GM19468 (cell line): ENCODE measurements at regions not wholly inside any gene's neighbourhood (a gene's known extent, or its start where the extent isn't known, plus 50 kb on each side); places are given as distances from the start of the nearest gene placed in this dataset.

ENCODE experiments used
- ATAC-seq: cut with Tn5 transposase; IDR thresholded peaks from one replicate; pipeline ENCODE4 v1.9.1; 2021; ENCODE audit warnings: mild to moderate bottlenecking, moderate library complexity, moderate number of reproducible peaks; ENCODE audit not compliant: unreplicated experiment; ENCODE audit errors: extremely low read depth

- no peak for ATAC-seq
Measured at GRCh38 chrX:19172741-19173140, 50.5 kb upstream of the ADGRG2 start.

- ATAC-seq, result no peak
Measured at GRCh38 chrX:19174401-19175025, 52.2 kb upstream of the ADGRG2 start.

GRCh38 chrX:19176901-19177630, 54.8 kb upstream of the ADGRG2 start:
- ATAC-seq, result no peak

- no peak for ATAC-seq
Measured at GRCh38 chrX:19177721-19178120, 55.5 kb upstream of the ADGRG2 start.

GRCh38 chrX:19178402-19178801, 56.1 kb upstream of the ADGRG2 start:
- no peak for ATAC-seq

- ATAC-seq, result no peak
Measured at GRCh38 chrX:19179389-19179788, 57.1 kb upstream of the ADGRG2 start.

- no peak for ATAC-seq
Measured at GRCh38 chrX:19181345-19181744, 59.1 kb upstream of the ADGRG2 start.

GRCh38 chrX:19182785-19183184, 60.5 kb upstream of the ADGRG2 start:
- no peak for ATAC-seq

- ATAC-seq, result no peak
Measured at GRCh38 chrX:19183761-19184477, 61.7 kb upstream of the ADGRG2 start.

GRCh38 chrX:19188566-19188965, 66.3 kb upstream of the ADGRG2 start:
- no peak for ATAC-seq

- no peak for ATAC-seq
Measured at GRCh38 chrX:19190902-19191301, 68.6 kb upstream of the ADGRG2 start.

- ATAC-seq, result no peak
Measured at GRCh38 chrX:19193565-19193964, 71.3 kb upstream of the ADGRG2 start.

- ATAC-seq, result no peak
Measured at GRCh38 chrX:19194285-19195242, 72.3 kb upstream of the ADGRG2 start.

- no peak for ATAC-seq
Measured at GRCh38 chrX:19195243-19195610, 73.0 kb upstream of the ADGRG2 start.

- ATAC-seq, result no peak
Measured at GRCh38 chrX:19198473-19198872, 76.2 kb upstream of the ADGRG2 start.

- ATAC-seq, result no peak
Measured at GRCh38 chrX:19202171-19202570, 79.9 kb upstream of the ADGRG2 start.

- no peak for ATAC-seq
Measured at GRCh38 chrX:19204636-19205035, 82.4 kb upstream of the ADGRG2 start.

GRCh38 chrX:19212037-19212436, 89.8 kb upstream of the ADGRG2 start:
- ATAC-seq, result peak; percentile 39

GRCh38 chrX:19213610-19214152, 91.4 kb upstream of the ADGRG2 start:
- ATAC-seq, result no peak

GRCh38 chrX:19214311-19214710, 92.0 kb upstream of the ADGRG2 start:
- ATAC-seq, result no peak
